Thyroid gland (tissue), 4 donors: ENCODE measurements at regions not wholly inside any gene's neighbourhood (a gene's known extent, or its start where the extent isn't known, plus 50 kb on each side); places are given as distances from the start of the nearest gene placed in this dataset.

Source experiments
- POLR2A ChIP-seq, 2 donors: fragments of 450-650 bp; IDR thresholded peaks; one replicate each; pipeline ENCODE4 v1.6.1; 2017; ENCODE audit warnings: antibody characterized with exemption in 2 of 2, mild to moderate bottlenecking in 2 of 2, moderate library complexity in 1 of 2
- TF ChIP-seq, protein P1 (sequence below), 6 experiments: fragments of 200-600 bp in 3 of 6; fragments of 450-650 bp in 3 of 6; sonication (generic) in 3 of 6; IDR thresholded peaks; one replicate each; pipeline ENCODE4 v1.5.1; 2016 to 2019; ENCODE audit warnings: antibody characterized with exemption in 6 of 6, mild to moderate bottlenecking in 2 of 6, inconsistent platforms in 1 of 6, moderate library complexity in 1 of 6

DNA sequence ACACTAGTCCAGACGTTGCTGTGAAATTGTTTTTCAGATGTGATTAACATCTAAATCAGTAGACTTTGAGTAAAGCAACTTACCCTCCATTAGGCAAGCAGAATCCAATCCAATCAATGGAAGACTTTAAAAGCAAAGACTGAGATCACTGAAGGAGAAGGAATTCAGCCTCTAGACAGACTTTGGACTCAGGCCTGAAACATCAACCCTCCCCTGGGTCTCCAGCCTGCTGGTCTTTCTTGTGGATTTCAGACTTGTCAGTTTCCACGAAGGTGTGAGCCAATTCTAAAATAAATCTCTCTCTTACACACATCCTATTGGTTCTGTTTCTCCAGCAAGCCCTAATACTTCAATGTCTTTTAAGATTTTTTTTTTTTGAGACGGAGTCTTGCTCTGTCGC lies 50.0 kb upstream of the EDAR start:
- TF ChIP-seq, protein P1, sequence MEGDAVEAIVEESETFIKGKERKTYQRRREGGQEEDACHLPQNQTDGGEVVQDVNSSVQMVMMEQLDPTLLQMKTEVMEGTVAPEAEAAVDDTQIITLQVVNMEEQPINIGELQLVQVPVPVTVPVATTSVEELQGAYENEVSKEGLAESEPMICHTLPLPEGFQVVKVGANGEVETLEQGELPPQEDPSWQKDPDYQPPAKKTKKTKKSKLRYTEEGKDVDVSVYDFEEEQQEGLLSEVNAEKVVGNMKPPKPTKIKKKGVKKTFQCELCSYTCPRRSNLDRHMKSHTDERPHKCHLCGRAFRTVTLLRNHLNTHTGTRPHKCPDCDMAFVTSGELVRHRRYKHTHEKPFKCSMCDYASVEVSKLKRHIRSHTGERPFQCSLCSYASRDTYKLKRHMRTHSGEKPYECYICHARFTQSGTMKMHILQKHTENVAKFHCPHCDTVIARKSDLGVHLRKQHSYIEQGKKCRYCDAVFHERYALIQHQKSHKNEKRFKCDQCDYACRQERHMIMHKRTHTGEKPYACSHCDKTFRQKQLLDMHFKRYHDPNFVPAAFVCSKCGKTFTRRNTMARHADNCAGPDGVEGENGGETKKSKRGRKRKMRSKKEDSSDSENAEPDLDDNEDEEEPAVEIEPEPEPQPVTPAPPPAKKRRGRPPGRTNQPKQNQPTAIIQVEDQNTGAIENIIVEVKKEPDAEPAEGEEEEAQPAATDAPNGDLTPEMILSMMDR (IDR thresholded peaks at IDR 0.05): no peak
- TF ChIP-seq POLR2A (IDR thresholded peaks at IDR 0.05): no peak
